Liver (tissue), 8 donors: ENCODE measurements at regions not wholly inside any gene's neighbourhood (a gene's known extent, or its start where the extent isn't known, plus 50 kb on each side); places are given as distances from the start of the nearest gene placed in this dataset.

Source experiments
- DNase-seq: peaks from one replicate; pipeline ENCODE4 v3.0.0-alpha.2; 2017; ENCODE audit warnings: low spot score
- H3K27ac ChIP-seq, 2 donors: one replicate each; pipeline ENCODE4 v1.7.0; 2013; ENCODE audit warnings: inconsistent platforms in 2 of 2, low read length in 2 of 2, control low read depth in 1 of 2, low read depth in 1 of 2, mild to moderate bottlenecking in 1 of 2
- H3K27me3 ChIP-seq, 4 donors: one replicate each; pipeline versions ENCODE4 v1.6.1 to v1.7.0; 2013; ENCODE audit warnings: low read length in 3 of 4, inconsistent platforms in 1 of 4, mild to moderate bottlenecking in 1 of 4, moderate library complexity in 1 of 4; ENCODE audit not compliant: control insufficient read depth in 4 of 4, insufficient read depth in 4 of 4
- H3K36me3 ChIP-seq, 4 donors: one replicate each; pipeline versions ENCODE4 v1.6.1 to v1.7.0; 2013; ENCODE audit warnings: low read length in 3 of 4, mild to moderate bottlenecking in 3 of 4, low read depth in 1 of 4, moderate library complexity in 1 of 4; ENCODE audit not compliant: control insufficient read depth in 4 of 4, insufficient read depth in 3 of 4
- H3K4me1 ChIP-seq, 4 donors: one replicate each; pipeline versions ENCODE4 v1.6.1 to v1.7.0; 2013; ENCODE audit warnings: low read length in 3 of 4, mild to moderate bottlenecking in 3 of 4, moderate library complexity in 1 of 4; ENCODE audit not compliant: control insufficient read depth in 4 of 4, insufficient read depth in 4 of 4
- H3K4me3 ChIP-seq, 3 donors: one replicate each; pipeline versions ENCODE4 v1.6.1 to v1.7.0; 2013; ENCODE audit warnings: low read length in 3 of 3, control low read depth in 1 of 3, low read depth in 1 of 3, mild to moderate bottlenecking in 1 of 3
- H3K9ac ChIP-seq, 2 donors: one replicate each; pipeline ENCODE4 v1.7.0; 2013; ENCODE audit warnings: low read length in 2 of 2, mild to moderate bottlenecking in 2 of 2, moderate library complexity in 2 of 2, control low read depth in 1 of 2, low read depth in 1 of 2
- H3K9me3 ChIP-seq, 4 donors: one replicate each; pipeline versions ENCODE4 v1.6.1 to v1.7.0; 2013; ENCODE audit warnings: low read length in 3 of 4; ENCODE audit not compliant: control insufficient read depth in 4 of 4
- EGR1 ChIP-seq, 2 donors: IDR thresholded peaks; 2 replicates each; pipeline ENCODE4 v1.6.1; 2016 to 2018; ENCODE audit warnings: antibody characterized with exemption in 2 of 2, low read depth in 2 of 2
- GABPA ChIP-seq, 2 donors: IDR thresholded peaks in 1 of 2; conservative IDR thresholded peaks in 1 of 2; 2 replicates each; pipeline ENCODE4 v1.6.1; 2016; ENCODE audit warnings: antibody characterized with exemption in 2 of 2, mild to moderate bottlenecking in 1 of 2, moderate library complexity in 1 of 2
- HNF4G ChIP-seq: IDR thresholded peaks from 2 replicates; pipeline ENCODE4 v1.6.1; 2016; ENCODE audit warnings: antibody characterized with exemption
- JUND ChIP-seq, 2 donors: IDR thresholded peaks; 2 replicates each; pipeline ENCODE4 v1.6.1; 2016; ENCODE audit warnings: antibody characterized with exemption in 2 of 2
- NR2F2 ChIP-seq: IDR thresholded peaks from 2 replicates; pipeline ENCODE4 v1.6.1; 2016; ENCODE audit warnings: antibody characterized with exemption
- RAD21 ChIP-seq, 2 donors: IDR thresholded peaks; 2 replicates each; pipeline ENCODE4 v1.6.1; 2016; ENCODE audit warnings: antibody characterized with exemption in 2 of 2, mild to moderate bottlenecking in 2 of 2
- WGBS: extraction: QIAGEN DNeasy Blood & Tissue Kit; methylation state at CpG from one replicate; pipeline ENCODE4 v1.1.7; 2013; 5-methylcytosine and 5-hydroxymethylcytosine counted together
- TF ChIP-seq, protein P1 (sequence below): IDR thresholded peaks from 2 replicates; pipeline ENCODE4 v1.6.1; 2016; ENCODE audit warnings: antibody characterized with exemption, mild to moderate bottlenecking
- TF ChIP-seq, protein P2 (sequence below): IDR thresholded peaks from 2 replicates; pipeline ENCODE4 v1.6.1; 2016; ENCODE audit warnings: antibody characterized with exemption
- TF ChIP-seq, protein P3 (sequence below): IDR thresholded peaks from 2 replicates; pipeline ENCODE4 v1.6.1; 2016; ENCODE audit warnings: antibody characterized with exemption
- TF ChIP-seq, protein P4 (sequence below): fragments of 150-350 bp; IDR thresholded peaks from 2 replicates; pipeline ENCODE4 v1.5.1; 2017; ENCODE audit warnings: improper control_type of control experiment, low read depth, low read length; ENCODE audit not compliant: missing input control
- donor health status: healthy.
- donor health status: healthy.
- donor health status: healthy.
- donor health status: healthy.
- donor health status: healthy.

DNA sequence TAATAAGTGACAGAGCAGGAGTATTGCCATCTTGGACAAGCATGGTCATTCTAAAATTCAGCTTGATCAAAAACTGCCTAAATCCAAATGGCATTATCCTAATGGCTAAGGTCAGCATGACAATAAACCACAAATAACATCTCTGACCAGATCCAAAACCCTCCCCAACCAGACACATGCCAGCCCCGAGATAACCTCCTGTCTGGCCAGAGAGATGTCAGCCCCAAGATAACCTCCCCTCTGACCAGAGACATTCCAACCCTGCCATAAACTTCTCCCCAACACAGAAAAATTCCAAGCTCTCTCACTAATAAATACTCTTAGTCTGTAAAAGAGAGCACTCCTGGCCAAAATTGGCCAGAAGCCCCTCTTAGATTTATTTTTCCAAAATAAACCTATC, 470.5 kb upstream of the UBE2E2 start (continued):
- TF ChIP-seq, protein P1, sequence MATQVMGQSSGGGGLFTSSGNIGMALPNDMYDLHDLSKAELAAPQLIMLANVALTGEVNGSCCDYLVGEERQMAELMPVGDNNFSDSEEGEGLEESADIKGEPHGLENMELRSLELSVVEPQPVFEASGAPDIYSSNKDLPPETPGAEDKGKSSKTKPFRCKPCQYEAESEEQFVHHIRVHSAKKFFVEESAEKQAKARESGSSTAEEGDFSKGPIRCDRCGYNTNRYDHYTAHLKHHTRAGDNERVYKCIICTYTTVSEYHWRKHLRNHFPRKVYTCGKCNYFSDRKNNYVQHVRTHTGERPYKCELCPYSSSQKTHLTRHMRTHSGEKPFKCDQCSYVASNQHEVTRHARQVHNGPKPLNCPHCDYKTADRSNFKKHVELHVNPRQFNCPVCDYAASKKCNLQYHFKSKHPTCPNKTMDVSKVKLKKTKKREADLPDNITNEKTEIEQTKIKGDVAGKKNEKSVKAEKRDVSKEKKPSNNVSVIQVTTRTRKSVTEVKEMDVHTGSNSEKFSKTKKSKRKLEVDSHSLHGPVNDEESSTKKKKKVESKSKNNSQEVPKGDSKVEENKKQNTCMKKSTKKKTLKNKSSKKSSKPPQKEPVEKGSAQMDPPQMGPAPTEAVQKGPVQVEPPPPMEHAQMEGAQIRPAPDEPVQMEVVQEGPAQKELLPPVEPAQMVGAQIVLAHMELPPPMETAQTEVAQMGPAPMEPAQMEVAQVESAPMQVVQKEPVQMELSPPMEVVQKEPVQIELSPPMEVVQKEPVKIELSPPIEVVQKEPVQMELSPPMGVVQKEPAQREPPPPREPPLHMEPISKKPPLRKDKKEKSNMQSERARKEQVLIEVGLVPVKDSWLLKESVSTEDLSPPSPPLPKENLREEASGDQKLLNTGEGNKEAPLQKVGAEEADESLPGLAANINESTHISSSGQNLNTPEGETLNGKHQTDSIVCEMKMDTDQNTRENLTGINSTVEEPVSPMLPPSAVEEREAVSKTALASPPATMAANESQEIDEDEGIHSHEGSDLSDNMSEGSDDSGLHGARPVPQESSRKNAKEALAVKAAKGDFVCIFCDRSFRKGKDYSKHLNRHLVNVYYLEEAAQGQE: no peak
- TF ChIP-seq, protein P2, sequence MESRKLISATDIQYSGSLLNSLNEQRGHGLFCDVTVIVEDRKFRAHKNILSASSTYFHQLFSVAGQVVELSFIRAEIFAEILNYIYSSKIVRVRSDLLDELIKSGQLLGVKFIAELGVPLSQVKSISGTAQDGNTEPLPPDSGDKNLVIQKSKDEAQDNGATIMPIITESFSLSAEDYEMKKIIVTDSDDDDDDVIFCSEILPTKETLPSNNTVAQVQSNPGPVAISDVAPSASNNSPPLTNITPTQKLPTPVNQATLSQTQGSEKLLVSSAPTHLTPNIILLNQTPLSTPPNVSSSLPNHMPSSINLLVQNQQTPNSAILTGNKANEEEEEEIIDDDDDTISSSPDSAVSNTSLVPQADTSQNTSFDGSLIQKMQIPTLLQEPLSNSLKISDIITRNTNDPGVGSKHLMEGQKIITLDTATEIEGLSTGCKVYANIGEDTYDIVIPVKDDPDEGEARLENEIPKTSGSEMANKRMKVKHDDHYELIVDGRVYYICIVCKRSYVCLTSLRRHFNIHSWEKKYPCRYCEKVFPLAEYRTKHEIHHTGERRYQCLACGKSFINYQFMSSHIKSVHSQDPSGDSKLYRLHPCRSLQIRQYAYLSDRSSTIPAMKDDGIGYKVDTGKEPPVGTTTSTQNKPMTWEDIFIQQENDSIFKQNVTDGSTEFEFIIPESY: no peak
- TF ChIP-seq, protein P3, sequence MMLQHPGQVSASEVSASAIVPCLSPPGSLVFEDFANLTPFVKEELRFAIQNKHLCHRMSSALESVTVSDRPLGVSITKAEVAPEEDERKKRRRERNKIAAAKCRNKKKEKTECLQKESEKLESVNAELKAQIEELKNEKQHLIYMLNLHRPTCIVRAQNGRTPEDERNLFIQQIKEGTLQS: no peak
- TF ChIP-seq GABPA (IDR thresholded peaks at IDR 0.05 in 1 of 2, conservative IDR thresholded peaks at IDR 0.05 in 1 of 2) (no peak), NR2F2 (no peak)

DNA sequence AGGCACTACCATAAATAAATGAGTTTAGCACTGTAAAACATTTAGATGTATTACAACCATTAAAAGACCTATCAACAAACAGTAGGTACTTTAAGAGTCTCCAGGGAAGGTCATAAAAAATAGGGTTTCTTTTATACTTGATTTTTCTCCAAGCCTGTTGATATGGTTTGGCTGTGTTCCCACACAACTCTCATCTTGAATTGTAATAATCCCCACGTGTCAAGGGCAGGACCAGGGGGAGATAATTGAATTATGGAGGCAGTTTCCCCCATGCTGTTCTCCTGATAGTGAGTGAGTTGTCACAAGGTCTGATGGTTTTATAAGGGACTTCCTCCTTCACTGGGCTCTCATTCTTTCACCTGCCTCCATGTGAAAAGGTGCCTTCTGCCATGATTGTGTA, 468.9 kb upstream of the UBE2E2 start:
- H3K27me3 ChIP-seq: no peaks in the 10 kb centered on the region
- no peak overlapping the region for H3K9ac ChIP-seq
- H3K36me3 ChIP-seq: no peaks in the 10 kb centered on the region
- H3K4me1 ChIP-seq: no peaks in the 10 kb centered on the region
- DNase-seq: no peak
- H3K9me3 ChIP-seq: no peaks in the 10 kb centered on the region
- no peak overlapping the region for H3K4me3 ChIP-seq
- 10% methylated on average over 1 of the region's 1 CpG for WGBS
- TF ChIP-seq, protein P3: no peak
- TF ChIP-seq, protein P4, sequence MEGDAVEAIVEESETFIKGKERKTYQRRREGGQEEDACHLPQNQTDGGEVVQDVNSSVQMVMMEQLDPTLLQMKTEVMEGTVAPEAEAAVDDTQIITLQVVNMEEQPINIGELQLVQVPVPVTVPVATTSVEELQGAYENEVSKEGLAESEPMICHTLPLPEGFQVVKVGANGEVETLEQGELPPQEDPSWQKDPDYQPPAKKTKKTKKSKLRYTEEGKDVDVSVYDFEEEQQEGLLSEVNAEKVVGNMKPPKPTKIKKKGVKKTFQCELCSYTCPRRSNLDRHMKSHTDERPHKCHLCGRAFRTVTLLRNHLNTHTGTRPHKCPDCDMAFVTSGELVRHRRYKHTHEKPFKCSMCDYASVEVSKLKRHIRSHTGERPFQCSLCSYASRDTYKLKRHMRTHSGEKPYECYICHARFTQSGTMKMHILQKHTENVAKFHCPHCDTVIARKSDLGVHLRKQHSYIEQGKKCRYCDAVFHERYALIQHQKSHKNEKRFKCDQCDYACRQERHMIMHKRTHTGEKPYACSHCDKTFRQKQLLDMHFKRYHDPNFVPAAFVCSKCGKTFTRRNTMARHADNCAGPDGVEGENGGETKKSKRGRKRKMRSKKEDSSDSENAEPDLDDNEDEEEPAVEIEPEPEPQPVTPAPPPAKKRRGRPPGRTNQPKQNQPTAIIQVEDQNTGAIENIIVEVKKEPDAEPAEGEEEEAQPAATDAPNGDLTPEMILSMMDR: no peak
- TF ChIP-seq HNF4G: no peak
- no peak for TF ChIP-seq NR2F2
- TF ChIP-seq JUND (IDR thresholded peaks at IDR 0.05): no peak
- TF ChIP-seq, protein P2: no peak
- no peak for TF ChIP-seq EGR1 (IDR thresholded peaks at IDR 0.05; ENCODE audit: low read depth in 2 of 2)
- TF ChIP-seq RAD21 (IDR thresholded peaks at IDR 0.05): no peak
- H3K27ac ChIP-seq: no peak overlapping the region
